ENCODE measurements at regions not wholly inside any gene's neighbourhood (a gene's known extent, or its start where the extent isn't known, plus 50 kb on each side); places are given as distances from the start of the nearest gene placed in this dataset.

DNA sequence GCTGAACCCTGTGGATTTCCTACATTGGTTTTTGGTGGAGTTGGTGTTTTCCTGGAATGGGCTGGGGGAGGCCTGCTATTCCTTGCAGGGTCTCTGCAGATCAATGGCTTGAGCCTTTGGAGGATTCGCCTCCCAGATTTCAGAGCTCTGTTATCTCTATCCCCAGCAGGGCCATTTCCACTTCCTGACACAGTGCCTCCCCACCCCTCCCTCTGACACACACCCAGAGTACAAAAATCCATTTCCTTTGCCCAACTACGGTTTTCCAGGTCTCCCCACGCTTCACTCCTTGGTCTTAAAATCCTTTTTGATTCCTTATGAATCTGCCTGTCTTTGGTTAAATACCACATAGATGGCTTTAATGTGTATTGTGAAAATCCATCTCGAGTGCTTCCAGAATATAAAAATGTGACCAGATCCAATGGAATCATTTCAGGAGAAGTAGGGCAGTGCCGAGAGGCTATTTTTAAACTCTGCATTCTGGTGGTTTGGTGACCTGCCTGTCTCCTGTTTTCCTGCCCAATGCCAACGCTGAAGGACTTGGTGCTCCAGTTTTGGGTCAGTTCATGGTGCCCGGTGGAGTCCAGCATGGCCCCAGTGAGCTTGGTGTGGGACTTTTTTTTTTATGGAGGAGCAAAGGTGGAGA is 60.9 kb downstream of the ARL4C start:
- no peak for TF ChIP-seq EZH2 (IDR thresholded peaks at IDR 0.05; ENCODE audit: borderline replicate concordance, low read length)
- TF ChIP-seq, protein P1, sequence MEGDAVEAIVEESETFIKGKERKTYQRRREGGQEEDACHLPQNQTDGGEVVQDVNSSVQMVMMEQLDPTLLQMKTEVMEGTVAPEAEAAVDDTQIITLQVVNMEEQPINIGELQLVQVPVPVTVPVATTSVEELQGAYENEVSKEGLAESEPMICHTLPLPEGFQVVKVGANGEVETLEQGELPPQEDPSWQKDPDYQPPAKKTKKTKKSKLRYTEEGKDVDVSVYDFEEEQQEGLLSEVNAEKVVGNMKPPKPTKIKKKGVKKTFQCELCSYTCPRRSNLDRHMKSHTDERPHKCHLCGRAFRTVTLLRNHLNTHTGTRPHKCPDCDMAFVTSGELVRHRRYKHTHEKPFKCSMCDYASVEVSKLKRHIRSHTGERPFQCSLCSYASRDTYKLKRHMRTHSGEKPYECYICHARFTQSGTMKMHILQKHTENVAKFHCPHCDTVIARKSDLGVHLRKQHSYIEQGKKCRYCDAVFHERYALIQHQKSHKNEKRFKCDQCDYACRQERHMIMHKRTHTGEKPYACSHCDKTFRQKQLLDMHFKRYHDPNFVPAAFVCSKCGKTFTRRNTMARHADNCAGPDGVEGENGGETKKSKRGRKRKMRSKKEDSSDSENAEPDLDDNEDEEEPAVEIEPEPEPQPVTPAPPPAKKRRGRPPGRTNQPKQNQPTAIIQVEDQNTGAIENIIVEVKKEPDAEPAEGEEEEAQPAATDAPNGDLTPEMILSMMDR (IDR thresholded peaks at IDR 0.05; ENCODE audit: low read length): no peak
